ENCODE measurements at regions not wholly inside any gene's neighbourhood (a gene's known extent, or its start where the extent isn't known, plus 50 kb on each side); places are given as distances from the start of the nearest gene placed in this dataset.

DNA sequence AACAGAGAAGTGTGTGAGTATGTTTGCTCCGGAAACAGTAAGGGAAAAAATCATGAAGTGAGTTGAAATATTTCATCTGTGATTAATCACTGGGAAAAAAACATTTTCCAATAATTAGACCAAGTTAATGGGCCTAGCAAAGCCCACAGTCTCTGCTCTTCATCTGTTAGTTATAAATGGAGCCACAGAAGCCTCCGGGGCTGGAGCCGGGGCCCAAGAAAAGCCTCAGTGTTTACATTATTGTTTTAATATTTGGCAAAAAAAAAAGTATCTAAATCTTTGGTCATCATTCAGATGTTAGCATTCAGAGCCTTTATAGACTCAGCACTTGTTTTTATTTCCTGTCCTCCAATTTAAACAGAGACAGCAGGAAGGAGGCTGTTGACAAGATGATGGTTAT lies 115.0 kb downstream of the UBE2U start:
- H3K4me1 Mint-ChIP-seq, result no peaks in the 10 kb centered on the region

GRCh38 chr1:64320007-64320406 lies 116.6 kb downstream of the UBE2U start:
- peaks cover 0 to 4% (median 0%) of the 10 kb centered on the region in 7 donors for H3K9me3 Mint-ChIP-seq
- H3K36me3 Mint-ChIP-seq, result no peaks in the 10 kb centered on the region
- Histone ChIP-seq H3K9me3 (ENCODE audit: control insufficient read depth in 2 of 2, low read length in 2 of 2) (no peaks in the 10 kb centered on the region), H3K27me3 (ENCODE audit: control insufficient read depth, insufficient read depth, low read length) (no peaks in the 10 kb centered on the region), H3K4me1 (ENCODE audit: control insufficient read depth, insufficient read depth, low read length, poor library complexity, severe bottlenecking) (no peaks in the 10 kb centered on the region), H3K4me3 (ENCODE audit: low read depth, low read length) (no peak overlapping the region), H3K36me3 (ENCODE audit: control insufficient read depth, insufficient read depth, low read length) (no peaks in the 10 kb centered on the region), H3K27ac (ENCODE audit: insufficient read depth, low read length, poor library complexity, severe bottlenecking) (no peak overlapping the region)
- peaks cover 15% of the 10 kb centered on the region for H3K27me3 Mint-ChIP-seq
- DNase-seq, result no peak
- no peaks in the 10 kb centered on the region for H3K4me1 Mint-ChIP-seq
- H3K4me3 Mint-ChIP-seq, result no peak overlapping the region
- no peak for ATAC-seq (ENCODE audit: low read depth in 2 of 2)
- no peak overlapping the region for H3K27ac Mint-ChIP-seq

More for the DNA sequence above, 115.0 kb downstream of the UBE2U start:
- Histone ChIP-seq H3K9me3 (ENCODE audit: control insufficient read depth in 2 of 2, low read length in 2 of 2) (no peaks in the 10 kb centered on the region), H3K36me3 (ENCODE audit: control insufficient read depth, insufficient read depth, low read length) (no peaks in the 10 kb centered on the region), H3K4me1 (ENCODE audit: control insufficient read depth, insufficient read depth, low read length, poor library complexity, severe bottlenecking) (no peaks in the 10 kb centered on the region), H3K27me3 (ENCODE audit: control insufficient read depth, insufficient read depth, low read length) (no peaks in the 10 kb centered on the region), H3K4me3 (ENCODE audit: low read depth, low read length) (no peak overlapping the region), H3K27ac (ENCODE audit: insufficient read depth, low read length, poor library complexity, severe bottlenecking) (no peak overlapping the region)
- peaks cover 0 to 4% (median 0%) of the 10 kb centered on the region in 7 donors for H3K9me3 Mint-ChIP-seq
- H3K4me3 Mint-ChIP-seq, result no peak overlapping the region
- H3K27ac Mint-ChIP-seq, result no peak overlapping the region
- peaks cover 13% of the 10 kb centered on the region for H3K27me3 Mint-ChIP-seq
- ATAC-seq (ENCODE audit: low read depth in 2 of 2), result no peak
- no peaks in the 10 kb centered on the region for H3K36me3 Mint-ChIP-seq
- DNase-seq, result no peak

DNA sequence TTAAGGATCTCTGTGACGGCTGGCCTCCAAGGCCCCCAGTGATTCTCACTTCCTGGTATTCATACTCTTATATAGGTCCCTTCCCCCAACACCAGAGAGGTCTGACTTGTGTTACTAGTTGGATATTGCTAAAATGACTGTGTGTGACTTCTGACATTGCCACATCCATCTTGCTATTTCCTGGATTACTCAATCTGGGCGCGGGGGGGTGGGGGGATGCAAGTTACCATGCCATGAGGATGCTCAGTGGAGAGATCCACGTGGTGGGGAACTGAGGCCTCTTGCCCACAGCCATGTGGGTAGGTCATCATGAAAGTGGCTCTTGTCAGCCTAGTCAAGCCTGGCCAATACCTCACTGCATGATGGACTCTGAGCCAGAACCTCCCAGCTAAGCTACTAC lies 117.0 kb downstream of the UBE2U start:
- Histone ChIP-seq H3K36me3 (ENCODE audit: control insufficient read depth, insufficient read depth, low read length) (no peaks in the 10 kb centered on the region), H3K4me3 (ENCODE audit: low read depth, low read length) (no peak overlapping the region), H3K9me3 (ENCODE audit: control insufficient read depth in 2 of 2, low read length in 2 of 2) (no peaks in the 10 kb centered on the region), H3K4me1 (ENCODE audit: control insufficient read depth, insufficient read depth, low read length, poor library complexity, severe bottlenecking) (no peaks in the 10 kb centered on the region), H3K27me3 (ENCODE audit: control insufficient read depth, insufficient read depth, low read length) (no peaks in the 10 kb centered on the region), H3K27ac (ENCODE audit: insufficient read depth, low read length, poor library complexity, severe bottlenecking) (no peak overlapping the region)
- no peaks in the 10 kb centered on the region for H3K36me3 Mint-ChIP-seq
- H3K4me1 Mint-ChIP-seq, result no peaks in the 10 kb centered on the region
- H3K9me3 Mint-ChIP-seq, result peaks cover 0 to 4% (median 0%) of the 10 kb centered on the region in 7 donors
- peaks cover 15% of the 10 kb centered on the region for H3K27me3 Mint-ChIP-seq
- H3K4me3 Mint-ChIP-seq, result no peak overlapping the region
- ATAC-seq (ENCODE audit: low read depth in 2 of 2) (no peak), DNase-seq (no peak)
- no peak overlapping the region for H3K27ac Mint-ChIP-seq

GRCh38 chr1:64320922-64321614 lies 117.6 kb downstream of the UBE2U start:
- H3K27me3 ChIP-seq (ENCODE audit: control insufficient read depth, insufficient read depth, low read length), result no peaks in the 10 kb centered on the region
- DNase-seq (no peak), ATAC-seq (ENCODE audit: low read depth in 2 of 2) (no peak)
- H3K4me3 Mint-ChIP-seq, result no peak overlapping the region
- H3K4me3 ChIP-seq (ENCODE audit: low read depth, low read length), result no peak overlapping the region
- H3K27me3 Mint-ChIP-seq, result peaks cover 11% of the 10 kb centered on the region
- H3K4me1 ChIP-seq (ENCODE audit: control insufficient read depth, insufficient read depth, low read length, poor library complexity, severe bottlenecking), result no peaks in the 10 kb centered on the region
- H3K27ac Mint-ChIP-seq, result no peak overlapping the region
- H3K9me3 ChIP-seq (ENCODE audit: control insufficient read depth in 2 of 2, low read length in 2 of 2), result no peaks in the 10 kb centered on the region
- peaks cover 0 to 4% (median 0%) of the 10 kb centered on the region in 7 donors for H3K9me3 Mint-ChIP-seq
- H3K4me1 Mint-ChIP-seq, result no peaks in the 10 kb centered on the region
- H3K27ac ChIP-seq (ENCODE audit: insufficient read depth, low read length, poor library complexity, severe bottlenecking), result no peak overlapping the region
- no peaks in the 10 kb centered on the region for H3K36me3 Mint-ChIP-seq
- no peaks in the 10 kb centered on the region for H3K36me3 ChIP-seq (ENCODE audit: control insufficient read depth, insufficient read depth, low read length)

- Histone ChIP-seq H3K4me1 (ENCODE audit: control insufficient read depth, insufficient read depth, low read length, poor library complexity, severe bottlenecking) (no peaks in the 10 kb centered on the region), H3K36me3 (ENCODE audit: control insufficient read depth, insufficient read depth, low read length) (no peaks in the 10 kb centered on the region), H3K27me3 (ENCODE audit: control insufficient read depth, insufficient read depth, low read length) (no peaks in the 10 kb centered on the region), H3K4me3 (ENCODE audit: low read depth, low read length) (no peak overlapping the region), H3K27ac (ENCODE audit: insufficient read depth, low read length, poor library complexity, severe bottlenecking) (no peak overlapping the region), H3K9me3 (ENCODE audit: control insufficient read depth in 2 of 2, low read length in 2 of 2) (no peaks in the 10 kb centered on the region)
- H3K4me1 Mint-ChIP-seq, result no peaks in the 10 kb centered on the region
- H3K36me3 Mint-ChIP-seq, result no peaks in the 10 kb centered on the region
- peaks cover 10% of the 10 kb centered on the region for H3K27me3 Mint-ChIP-seq
- peaks cover 0 to 4% (median 0%) of the 10 kb centered on the region in 7 donors for H3K9me3 Mint-ChIP-seq
- no peak for DNase-seq
- H3K27ac Mint-ChIP-seq, result no peak overlapping the region
- no peak overlapping the region for H3K4me3 Mint-ChIP-seq
- ATAC-seq (ENCODE audit: low read depth in 2 of 2), result no peak
Observed at GRCh38 chr1:64323054-64323453, 119.6 kb downstream of the UBE2U start.

DNA sequence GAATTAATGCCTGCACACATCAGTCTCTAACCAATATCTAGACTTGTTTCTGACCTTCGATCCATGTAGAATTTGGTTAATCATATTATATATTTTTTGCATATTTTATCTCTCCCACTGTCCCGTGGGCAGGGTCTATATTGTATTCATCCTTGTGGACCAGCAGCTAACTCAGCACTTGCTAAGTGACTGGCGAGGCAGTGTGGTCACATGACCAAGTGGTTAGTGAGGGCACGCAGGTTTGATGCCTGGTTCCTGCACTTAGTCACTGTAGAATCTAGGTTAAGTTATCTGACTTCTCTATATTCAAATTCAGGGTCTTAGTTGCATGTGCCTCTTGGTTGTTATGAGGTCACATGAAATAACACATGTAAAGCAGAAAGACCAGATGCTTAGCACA lies 120.5 kb downstream of the UBE2U start:
- H3K27ac Mint-ChIP-seq, result no peak overlapping the region
- H3K27me3 Mint-ChIP-seq, result peaks cover 7% of the 10 kb centered on the region
- H3K9me3 ChIP-seq (ENCODE audit: control insufficient read depth in 2 of 2, low read length in 2 of 2), result no peaks in the 10 kb centered on the region

GRCh38 chr1:64325856-64326255 lies 122.4 kb downstream of the UBE2U start:
- Histone ChIP-seq H3K27ac (ENCODE audit: insufficient read depth, low read length, poor library complexity, severe bottlenecking) (no peak overlapping the region), H3K4me1 (ENCODE audit: control insufficient read depth, insufficient read depth, low read length, poor library complexity, severe bottlenecking) (no peaks in the 10 kb centered on the region), H3K4me3 (ENCODE audit: low read depth, low read length) (no peak overlapping the region), H3K9me3 (ENCODE audit: control insufficient read depth in 2 of 2, low read length in 2 of 2) (no peaks in the 10 kb centered on the region), H3K36me3 (ENCODE audit: control insufficient read depth, insufficient read depth, low read length) (no peaks in the 10 kb centered on the region), H3K27me3 (ENCODE audit: control insufficient read depth, insufficient read depth, low read length) (no peaks in the 10 kb centered on the region)
- peaks cover 6% of the 10 kb centered on the region for H3K27me3 Mint-ChIP-seq
- no peaks in the 10 kb centered on the region for H3K36me3 Mint-ChIP-seq
- DNase-seq (no peak), ATAC-seq (ENCODE audit: low read depth in 2 of 2) (no peak)
- H3K4me3 Mint-ChIP-seq, result no peak overlapping the region
- H3K4me1 Mint-ChIP-seq, result no peaks in the 10 kb centered on the region
- peaks cover 0 to 4% (median 0%) of the 10 kb centered on the region in 7 donors for H3K9me3 Mint-ChIP-seq
- H3K27ac Mint-ChIP-seq, result no peak overlapping the region

More for the DNA sequence above, 120.5 kb downstream of the UBE2U start:
- Mint-ChIP-seq H3K4me3 (no peak overlapping the region), H3K36me3 (no peaks in the 10 kb centered on the region), H3K9me3 (peaks cover 0 to 4% (median 0%) of the 10 kb centered on the region in 7 donors), H3K4me1 (no peaks in the 10 kb centered on the region)
- Histone ChIP-seq H3K27me3 (ENCODE audit: control insufficient read depth, insufficient read depth, low read length) (no peaks in the 10 kb centered on the region), H3K36me3 (ENCODE audit: control insufficient read depth, insufficient read depth, low read length) (no peaks in the 10 kb centered on the region), H3K27ac (ENCODE audit: insufficient read depth, low read length, poor library complexity, severe bottlenecking) (no peak overlapping the region), H3K4me1 (ENCODE audit: control insufficient read depth, insufficient read depth, low read length, poor library complexity, severe bottlenecking) (no peaks in the 10 kb centered on the region), H3K4me3 (ENCODE audit: low read depth, low read length) (no peak overlapping the region)
- ATAC-seq (ENCODE audit: low read depth in 2 of 2), result no peak
- DNase-seq, result no peak

GRCh38 chr1:64327119-64327518 lies 123.7 kb downstream of the UBE2U start:
- no peaks in the 10 kb centered on the region for H3K4me1 Mint-ChIP-seq
- DNase-seq (no peak), ATAC-seq (ENCODE audit: low read depth in 2 of 2) (no peak)
- H3K27me3 ChIP-seq (ENCODE audit: control insufficient read depth, insufficient read depth, low read length), result no peaks in the 10 kb centered on the region
- no peaks in the 10 kb centered on the region for H3K9me3 ChIP-seq (ENCODE audit: control insufficient read depth in 2 of 2, low read length in 2 of 2)
- H3K27me3 Mint-ChIP-seq, result peaks cover 6% of the 10 kb centered on the region
- peak overlapping the region in 1 of 4 donors; percentile 66 for H3K4me3 Mint-ChIP-seq
- H3K4me3 ChIP-seq (ENCODE audit: low read depth, low read length), result no peak overlapping the region
- H3K9me3 Mint-ChIP-seq, result peaks cover 0 to 4% (median 0%) of the 10 kb centered on the region in 7 donors
- H3K36me3 ChIP-seq (ENCODE audit: control insufficient read depth, insufficient read depth, low read length), result no peaks in the 10 kb centered on the region
- H3K27ac Mint-ChIP-seq, result no peak overlapping the region
- H3K4me1 ChIP-seq (ENCODE audit: control insufficient read depth, insufficient read depth, low read length, poor library complexity, severe bottlenecking), result no peaks in the 10 kb centered on the region
- H3K36me3 Mint-ChIP-seq, result no peaks in the 10 kb centered on the region
- H3K27ac ChIP-seq (ENCODE audit: insufficient read depth, low read length, poor library complexity, severe bottlenecking), result no peak overlapping the region

Data from CD4-positive, CD25-positive, alpha-beta regulatory T cell (primary cell).